Fibroblast of the aortic adventitia (primary cell): ENCODE measurements at regions not wholly inside any gene's neighbourhood (a gene's known extent, or its start where the extent isn't known, plus 50 kb on each side); places are given as distances from the start of the nearest gene placed in this dataset.

Experiments used
- DNase-seq: peaks from one replicate; pipeline ENCODE4 v3.0.0-alpha.2; 2010; ENCODE audit warnings: low read depth
- H3K4me3 ChIP-seq: 2 replicates; pipeline ENCODE4 v1.5.1; 2011; ENCODE audit warnings: low read depth, mild to moderate bottlenecking, control low read depth, low read length, moderate library complexity
- TF ChIP-seq, protein P1 (sequence below): IDR thresholded peaks from 2 replicates; pipeline ENCODE4 v1.5.1; 2011; ENCODE audit warnings: mild to moderate bottlenecking, low read length, control low read depth, inconsistent platforms; ENCODE audit not compliant: insufficient read depth

- TF ChIP-seq, protein P1, sequence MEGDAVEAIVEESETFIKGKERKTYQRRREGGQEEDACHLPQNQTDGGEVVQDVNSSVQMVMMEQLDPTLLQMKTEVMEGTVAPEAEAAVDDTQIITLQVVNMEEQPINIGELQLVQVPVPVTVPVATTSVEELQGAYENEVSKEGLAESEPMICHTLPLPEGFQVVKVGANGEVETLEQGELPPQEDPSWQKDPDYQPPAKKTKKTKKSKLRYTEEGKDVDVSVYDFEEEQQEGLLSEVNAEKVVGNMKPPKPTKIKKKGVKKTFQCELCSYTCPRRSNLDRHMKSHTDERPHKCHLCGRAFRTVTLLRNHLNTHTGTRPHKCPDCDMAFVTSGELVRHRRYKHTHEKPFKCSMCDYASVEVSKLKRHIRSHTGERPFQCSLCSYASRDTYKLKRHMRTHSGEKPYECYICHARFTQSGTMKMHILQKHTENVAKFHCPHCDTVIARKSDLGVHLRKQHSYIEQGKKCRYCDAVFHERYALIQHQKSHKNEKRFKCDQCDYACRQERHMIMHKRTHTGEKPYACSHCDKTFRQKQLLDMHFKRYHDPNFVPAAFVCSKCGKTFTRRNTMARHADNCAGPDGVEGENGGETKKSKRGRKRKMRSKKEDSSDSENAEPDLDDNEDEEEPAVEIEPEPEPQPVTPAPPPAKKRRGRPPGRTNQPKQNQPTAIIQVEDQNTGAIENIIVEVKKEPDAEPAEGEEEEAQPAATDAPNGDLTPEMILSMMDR: no peak
- DNase-seq: peak; percentile 87
- H3K4me3 ChIP-seq: no peak overlapping the region
Observed at GRCh38 chr1:96313216-96313615, 408.4 kb upstream of the PTBP2 start.

DNA sequence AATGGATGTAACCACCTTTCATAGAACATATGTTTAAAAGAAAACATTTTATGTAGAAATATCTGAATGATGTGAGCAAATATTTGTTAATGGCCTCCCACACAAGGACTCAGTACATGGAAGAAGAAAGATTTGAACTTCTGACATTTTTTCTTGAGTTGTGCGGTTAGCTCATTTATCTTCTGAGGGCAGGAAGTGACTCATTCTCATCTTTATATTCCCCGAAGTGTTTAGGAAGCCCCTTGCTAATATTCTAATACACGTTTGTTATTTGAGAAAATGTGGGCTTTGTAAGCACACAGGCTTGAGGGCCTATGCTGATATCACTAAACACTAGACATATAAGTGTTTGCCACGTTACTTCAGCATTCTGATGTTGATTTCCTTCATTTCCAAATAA lies 392.5 kb upstream of the PTBP2 start:
- TF ChIP-seq, protein P1: no peak
- H3K4me3 ChIP-seq: no peak overlapping the region
- no peak for DNase-seq

GRCh38 chr1:96331596-96331995 lies 390.0 kb upstream of the PTBP2 start:
- no peak for DNase-seq
- TF ChIP-seq, protein P1: no peak
- no peak overlapping the region for H3K4me3 ChIP-seq

GRCh38 chr1:96333522-96334235 lies 387.9 kb upstream of the PTBP2 start:
- no peak for DNase-seq
- TF ChIP-seq, protein P1: no peak
- no peak overlapping the region for H3K4me3 ChIP-seq

- no peak overlapping the region for H3K4me3 ChIP-seq
- TF ChIP-seq, protein P1: no peak
- no peak for DNase-seq
Observed at GRCh38 chr1:96334236-96334557, 387.4 kb upstream of the PTBP2 start.

GRCh38 chr1:96338622-96339021 lies 383.0 kb upstream of the PTBP2 start:
- H3K4me3 ChIP-seq: no peak overlapping the region
- DNase-seq: no peak
- TF ChIP-seq, protein P1: no peak

DNA sequence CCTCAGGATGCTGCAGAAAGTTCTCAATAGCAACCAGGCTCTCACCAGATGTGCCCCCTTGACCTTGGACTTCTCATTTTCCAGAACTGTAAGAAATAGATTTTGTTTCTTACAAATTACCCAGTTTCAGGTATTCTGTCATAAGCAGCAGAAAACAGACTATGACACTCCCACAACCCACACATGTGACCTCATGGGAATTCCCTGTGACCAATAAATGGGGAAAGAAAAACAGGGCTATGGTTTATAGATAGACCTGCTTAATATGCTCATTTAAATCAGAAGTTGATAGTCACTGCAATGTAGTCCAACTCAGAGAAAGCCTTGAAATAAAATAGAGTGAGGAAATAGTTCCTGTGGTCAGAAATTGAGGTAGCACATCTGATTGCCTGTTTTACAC lies 380.9 kb upstream of the PTBP2 start:
- TF ChIP-seq, protein P1: no peak
- DNase-seq: no peak

More for the DNA sequence above, 380.9 kb upstream of the PTBP2 start:
- no peak overlapping the region for H3K4me3 ChIP-seq
